H1 (cell line): ENCODE measurements at regions not wholly inside any gene's neighbourhood (a gene's known extent, or its start where the extent isn't known, plus 50 kb on each side); places are given as distances from the start of the nearest gene placed in this dataset.
"Not testable (repeated sequence)": the region's sequence is repeated elsewhere in the genome, so short reads cannot be mapped to it uniquely, and the experiment has no call there.

Source experiments
- CTCF ChIA-PET: fragments of 300-600 bp; sonication (Branson Sonifier 250); formaldehyde crosslinking; loops from one replicate; lab custom pipeline; 2021; ENCODE audit not compliant: partially characterized antibody; lab: Charles Lee
- POLR2A ChIA-PET: fragments of 300-600 bp; sonication (Branson Sonifier 250); formaldehyde crosslinking; loops from one replicate; lab custom pipeline; 2021; ENCODE audit warnings: inconsistent platforms; ENCODE audit not compliant: partially characterized antibody; lab: Charles Lee
- DNase-seq, 2 experiments: peaks; one replicate each; pipeline versions ENCODE4 v3.0.0 to v3.0.0-alpha.2; 2010 to 2022; ENCODE audit warnings: low spot score in 2 of 2, low read depth in 1 of 2, mixed read lengths in 1 of 2
- FAIRE-seq: peaks from 2 replicates; lab custom pipeline; 2011; peaks lifted over from hg19 to GRCh38; lab: Jason Lieb, UNC
- H2AFZ ChIP-seq: 2 replicates; pipeline ENCODE4 v1.8.1; 2012; ENCODE audit warnings: low read length, inconsistent platforms
- H2AK5ac ChIP-seq: 2 replicates; pipeline ENCODE4 v1.6.1; 2013; ENCODE audit warnings: low read depth, low read length
- H2BK120ac ChIP-seq: replicated peaks from 2 replicates; pipeline ENCODE3; 2013; ENCODE audit warnings: low read depth, low read length, inconsistent platforms
- H2BK12ac ChIP-seq: 2 replicates; pipeline ENCODE4 v1.6.1; 2013; ENCODE audit warnings: low read depth, low read length
- H2BK15ac ChIP-seq: 2 replicates; pipeline ENCODE4 v1.6.1; 2013; ENCODE audit warnings: low read length
- H2BK20ac ChIP-seq: 2 replicates; pipeline ENCODE4 v1.6.1; 2013; ENCODE audit warnings: low read length
- H2BK5ac ChIP-seq: 2 replicates; pipeline ENCODE4 v1.6.1; 2013; ENCODE audit warnings: low read depth, low read length
- H3K14ac ChIP-seq: 2 replicates; pipeline ENCODE4 v1.6.1; 2013; ENCODE audit warnings: inconsistent platforms; ENCODE audit not compliant: insufficient read length
- H3K18ac ChIP-seq: 2 replicates; pipeline ENCODE4 v1.6.1; 2013; ENCODE audit warnings: low read length; ENCODE audit errors: extremely low read depth
- H3K23ac ChIP-seq: 2 replicates; pipeline ENCODE4 v1.6.1; 2013; ENCODE audit warnings: inconsistent platforms; ENCODE audit not compliant: insufficient read length
- H3K23me2 ChIP-seq: 2 replicates; pipeline ENCODE4 v1.6.1; 2013; ENCODE audit warnings: low read depth, low read length
- H3K27ac ChIP-seq: 2 replicates; pipeline ENCODE4 v1.6.1; 2011; ENCODE audit warnings: low read depth, low read length, inconsistent platforms
- H3K27me3 ChIP-seq, 4 experiments: replicated peaks in 1 of 4; 1 replicate in 1 of 4; 2 replicates in 3 of 4; pipeline versions ENCODE4 v1.6.1 to v1.8.1; 2011 to 2013; ENCODE audit warnings: low read length in 3 of 4, mild to moderate bottlenecking in 3 of 4, inconsistent platforms in 2 of 4, mixed read lengths in 2 of 4, moderate library complexity in 1 of 4; ENCODE audit not compliant: control insufficient read depth in 3 of 4, insufficient read depth in 3 of 4; ENCODE audit errors: extremely low read depth in 1 of 4
- H3K36me3 ChIP-seq, 4 experiments: 2 replicates each; pipeline versions ENCODE4 v1.6.1 to v1.8.1; 2011 to 2013; ENCODE audit warnings: mild to moderate bottlenecking in 4 of 4, low read length in 3 of 4, moderate library complexity in 2 of 4, control low read depth in 1 of 4, inconsistent platforms in 1 of 4; ENCODE audit not compliant: insufficient read depth in 4 of 4, control insufficient read depth in 2 of 4
- H3K4ac ChIP-seq: replicated peaks from 2 replicates; pipeline ENCODE3; 2013; ENCODE audit warnings: low read length, low read depth, mixed read lengths, inconsistent platforms; ENCODE audit not compliant: insufficient read length
- H3K4me1 ChIP-seq, 4 experiments: replicated peaks in 1 of 4; 1 replicate in 1 of 4; 2 replicates in 3 of 4; pipeline versions ENCODE4 v1.6.1 to v1.8.1; 2011 to 2013; ENCODE audit warnings: low read length in 3 of 4, inconsistent platforms in 2 of 4, mixed read lengths in 1 of 4; ENCODE audit not compliant: insufficient read depth in 4 of 4, control insufficient read depth in 3 of 4
- H3K4me2 ChIP-seq, 2 experiments: 2 replicates each; pipeline versions ENCODE4 v1.6.1 to v1.8.1; 2011 to 2013; ENCODE audit warnings: low read depth in 2 of 2, low read length in 2 of 2, control low read depth in 1 of 2, inconsistent platforms in 1 of 2, mild to moderate bottlenecking in 1 of 2; ENCODE audit not compliant: insufficient read depth in 1 of 2
- H3K4me3 ChIP-seq, 4 experiments: fragments of 200-600, 300-600 bp in 1 of 4; sonication (generic), shearing (Covaris generic), sonication (Bioruptor Twin) in 1 of 4; 2 replicates each; pipeline versions ENCODE4 v1.5.1 to v1.8.1; 2011 to 2016; ENCODE audit warnings: low read length in 4 of 4, low read depth in 3 of 4, control low read depth in 2 of 4, inconsistent platforms in 2 of 4, mild to moderate bottlenecking in 2 of 4, mixed read lengths in 1 of 4, moderate library complexity in 1 of 4; ENCODE audit not compliant: insufficient read depth in 2 of 4; ENCODE audit errors: extremely low read depth in 1 of 4
- H3K56ac ChIP-seq: replicated peaks from 2 replicates; pipeline ENCODE3; 2013; ENCODE audit warnings: low read depth, mild to moderate bottlenecking, mixed read lengths, low read length, inconsistent platforms; ENCODE audit not compliant: insufficient read length
- H3K79me1 ChIP-seq: 2 replicates; pipeline ENCODE4 v1.6.1; 2013; ENCODE audit warnings: low read depth, low read length, control low read depth
- H3K79me2 ChIP-seq, 2 experiments: 2 replicates each; pipeline versions ENCODE4 v1.6.1 to v1.8.1; 2012 to 2013; ENCODE audit warnings: low read length in 2 of 2, mild to moderate bottlenecking in 2 of 2, inconsistent platforms in 1 of 2; ENCODE audit not compliant: insufficient read depth in 2 of 2, control insufficient read depth in 1 of 2
- H3K9ac ChIP-seq, 4 experiments: replicated peaks in 1 of 4; 1 replicate in 1 of 4; 2 replicates in 3 of 4; pipeline versions ENCODE4 v1.6.1 to v1.8.1; 2011 to 2013; ENCODE audit warnings: low read depth in 3 of 4, low read length in 3 of 4, control low read depth in 2 of 4, mild to moderate bottlenecking in 2 of 4, moderate library complexity in 2 of 4, inconsistent platforms in 1 of 4; ENCODE audit errors: extremely low read depth in 1 of 4
- H3K9me3 ChIP-seq, 2 experiments: 2 replicates each; pipeline versions ENCODE4 v1.6.1 to v1.8.1; 2012 to 2013; ENCODE audit warnings: mild to moderate bottlenecking in 2 of 2, moderate library complexity in 2 of 2, control low read depth in 1 of 2, inconsistent platforms in 1 of 2, low read depth in 1 of 2, low read length in 1 of 2, mixed read lengths in 1 of 2; ENCODE audit not compliant: insufficient read depth in 2 of 2
- H4K20me1 ChIP-seq, 2 experiments: replicated peaks in 1 of 2; 2 replicates each; pipeline versions ENCODE3 to v1.8.1; 2011 to 2013; ENCODE audit warnings: inconsistent platforms in 2 of 2, low read length in 2 of 2, mild to moderate bottlenecking in 1 of 2; ENCODE audit not compliant: insufficient read depth in 2 of 2, control insufficient read depth in 1 of 2
- H4K5ac ChIP-seq: 2 replicates; pipeline ENCODE4 v1.6.1; 2013; ENCODE audit warnings: low read length, low read depth, mixed read lengths, inconsistent platforms; ENCODE audit not compliant: insufficient read length
- H4K8ac ChIP-seq: 2 replicates; pipeline ENCODE4 v1.8.0; 2013; ENCODE audit warnings: mild to moderate bottlenecking, moderate library complexity, low read length, inconsistent platforms; ENCODE audit not compliant: insufficient read depth; ENCODE audit errors: extremely low read depth
- H4K91ac ChIP-seq: replicated peaks from 2 replicates; pipeline ENCODE3; 2013; ENCODE audit warnings: low read length, mixed read lengths, inconsistent platforms; ENCODE audit not compliant: insufficient read length
- WGBS, 2 experiments: shearing (Covaris generic) in 1 of 2; methylation state at CpG; one replicate each; pipeline versions ENCODE4 v1.1.6 to v1.1.7; 2013 to 2015; ENCODE audit warnings: low lambda C conversion rate in 2 of 2, mixed read lengths in 2 of 2, inconsistent platforms in 1 of 2, low coverage in 1 of 2, missing lambda C conversion rate in 1 of 2; ENCODE audit not compliant: insufficient replicate concordance in 2 of 2, insufficient coverage in 1 of 2, insufficient read length in 1 of 2; ENCODE audit errors: extremely low coverage in 1 of 2, missing lambda C conversion rate in 1 of 2; 5-methylcytosine and 5-hydroxymethylcytosine counted together

DNA sequence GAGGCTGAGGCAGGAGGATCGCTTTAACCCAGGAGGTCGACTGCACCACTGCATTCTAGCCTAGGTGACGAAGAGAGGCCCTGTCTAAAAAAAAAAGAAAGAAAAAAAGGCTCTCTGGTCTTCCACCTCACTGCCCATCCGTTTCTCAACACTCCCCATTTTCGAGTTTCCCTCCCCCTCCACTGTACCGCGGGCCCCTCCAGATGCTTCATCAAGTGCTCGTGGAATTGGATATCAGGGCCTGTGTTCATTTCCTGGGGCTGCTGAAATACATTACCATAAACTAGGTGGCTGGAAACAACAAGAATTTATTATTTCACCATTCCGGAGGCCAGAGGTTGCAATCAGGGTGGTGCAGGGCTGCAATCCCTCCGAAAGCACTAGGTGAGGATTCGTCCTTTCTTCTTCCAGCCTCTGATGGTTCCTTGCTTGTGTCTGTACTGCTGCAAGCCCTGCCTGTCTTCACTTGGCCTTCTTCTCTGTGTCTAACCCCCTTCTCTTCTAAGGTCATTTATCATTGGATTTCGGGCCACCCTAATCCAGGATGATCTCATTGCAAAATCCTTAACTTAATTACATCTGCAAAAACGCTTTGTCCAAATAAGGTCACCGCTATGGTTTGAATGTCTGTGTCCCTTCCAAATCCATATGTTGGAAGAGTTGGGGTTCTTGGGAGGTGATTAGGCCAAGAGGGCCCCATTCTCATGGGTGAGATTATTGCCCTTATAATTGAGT is 135.1 kb downstream of the CRLF3 start:
- H3K56ac ChIP-seq, H2BK20ac ChIP-seq, FAIRE-seq, H2BK120ac ChIP-seq, H3K4me3 ChIP-seq, H2AFZ ChIP-seq, H4K91ac ChIP-seq, H3K23ac ChIP-seq, H3K4me1 ChIP-seq, H3K36me3 ChIP-seq, H4K20me1 ChIP-seq, H3K27ac ChIP-seq, POLR2A ChIA-PET, H2BK15ac ChIP-seq, H3K9ac ChIP-seq, H3K9me3 ChIP-seq, H3K79me2 ChIP-seq, H3K4me2 ChIP-seq, H4K8ac ChIP-seq, H3K18ac ChIP-seq, H3K23me2 ChIP-seq, H2BK5ac ChIP-seq, DNase-seq, H2AK5ac ChIP-seq, H3K79me1 ChIP-seq, H3K27me3 ChIP-seq, H3K14ac ChIP-seq, H4K5ac ChIP-seq, H3K4ac ChIP-seq, H2BK12ac ChIP-seq: not testable (repeated sequence)
- CTCF ChIA-PET = interaction anchor here (1.2 kb wide), 1 partner anchor 8 kb away, joined by 6 read pairs; no protein-coding TSS in a partner anchor
- 87% methylated on average over 13 of the region's 14 CpGs; no CpG with 5 or more reads in 1 of the 2 experiments for WGBS, 2 experiments
